Anterior cingulate cortex (tissue), 58 donors: ENCODE measurements at regions not wholly inside any gene's neighbourhood (a gene's known extent, or its start where the extent isn't known, plus 50 kb on each side); places are given as distances from the start of the nearest gene placed in this dataset.
"Not testable (repeated sequence)": the region's sequence is repeated elsewhere in the genome, so short reads cannot be mapped to it uniquely, and the experiment has no call there.

ENCODE experiments used
- DNase-seq, 58 donors: peaks; one replicate each; lab custom pipeline; 2025; lab: John Stamatoyannopoulos, UW

DNA sequence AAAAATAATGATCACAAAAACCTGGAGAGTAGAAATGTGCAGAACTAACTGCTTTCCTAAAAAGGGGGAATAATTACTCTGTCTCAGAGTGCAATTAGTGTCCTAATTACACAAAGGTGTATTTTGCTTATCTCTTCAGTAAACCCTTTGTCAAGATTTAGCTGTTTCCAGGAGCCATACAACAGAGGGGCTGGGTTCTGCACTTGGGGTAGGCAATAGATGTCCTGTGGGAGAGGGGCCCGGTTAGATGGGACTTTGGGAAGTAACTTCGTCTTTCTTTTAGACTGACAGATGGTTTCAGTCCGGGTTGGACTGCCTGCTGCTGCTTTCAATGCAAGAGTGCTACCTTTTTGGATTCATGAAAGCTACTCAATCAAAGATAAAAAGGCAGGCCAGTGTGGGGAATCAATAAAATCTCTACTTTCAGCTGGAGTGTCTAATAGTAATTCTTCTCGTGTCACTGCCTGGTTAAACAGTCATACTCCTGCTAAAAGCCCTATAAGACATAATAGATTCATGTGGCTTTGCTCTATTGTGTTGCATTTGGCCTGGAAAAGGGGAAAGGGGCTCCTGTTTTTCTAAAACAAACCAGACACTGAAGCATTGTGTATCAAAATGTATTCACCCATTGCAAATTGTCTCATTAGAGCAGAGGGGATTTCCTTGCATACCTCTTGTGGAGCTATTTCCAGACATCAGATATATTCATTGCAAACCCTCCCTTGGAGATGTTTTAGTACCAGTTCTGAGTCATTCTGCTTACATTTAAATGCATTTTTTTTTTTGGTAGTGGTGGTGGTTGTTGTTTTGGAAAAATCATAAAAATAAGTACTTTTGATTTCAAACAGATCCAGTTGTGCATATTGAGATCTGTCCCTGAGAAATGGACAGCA is 83.3 kb upstream of the PCDH8 start:
- DNase-seq: no peak

DNA sequence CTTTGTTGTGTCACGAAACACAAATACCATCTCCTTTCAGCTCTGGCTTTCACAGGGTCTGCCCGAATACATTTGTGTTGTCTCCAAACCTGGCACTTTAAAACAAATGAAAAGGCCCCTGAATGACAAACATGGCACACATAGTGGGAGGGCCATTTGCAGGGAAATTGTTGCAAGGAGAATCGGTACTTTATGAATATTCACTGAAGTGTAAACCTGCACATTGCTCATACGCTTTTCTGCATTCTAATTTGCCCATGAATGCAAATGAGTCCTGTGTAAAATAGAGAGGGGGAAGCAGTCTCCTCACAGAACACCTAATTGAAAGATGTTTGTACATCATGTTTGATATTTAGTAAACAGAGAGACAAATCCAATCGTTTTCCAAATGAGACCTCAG is 82.7 kb upstream of the PCDH8 start:
- DNase-seq: peak in 1 of 58 donors; percentile 26

DNA sequence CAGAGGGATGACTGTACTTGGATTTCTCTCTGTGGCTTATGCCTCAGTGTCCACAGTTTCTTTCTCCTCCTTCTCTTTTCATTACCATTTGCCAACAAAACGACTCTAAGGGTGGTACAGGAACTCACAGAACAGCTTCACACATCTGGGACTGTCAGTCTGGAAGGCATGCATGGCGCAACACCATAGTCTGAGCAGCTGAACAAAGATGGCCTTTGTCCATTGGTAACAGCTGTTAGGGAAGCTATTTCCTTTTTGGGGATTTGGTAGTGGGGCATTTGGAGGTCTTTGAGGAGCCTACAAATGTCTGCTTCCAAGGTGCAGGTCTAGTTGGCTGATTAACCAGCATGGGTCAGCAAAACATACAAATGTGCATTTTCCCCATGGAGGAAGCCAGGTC is 81.4 kb upstream of the PCDH8 start:
- DNase-seq: no peak

DNA sequence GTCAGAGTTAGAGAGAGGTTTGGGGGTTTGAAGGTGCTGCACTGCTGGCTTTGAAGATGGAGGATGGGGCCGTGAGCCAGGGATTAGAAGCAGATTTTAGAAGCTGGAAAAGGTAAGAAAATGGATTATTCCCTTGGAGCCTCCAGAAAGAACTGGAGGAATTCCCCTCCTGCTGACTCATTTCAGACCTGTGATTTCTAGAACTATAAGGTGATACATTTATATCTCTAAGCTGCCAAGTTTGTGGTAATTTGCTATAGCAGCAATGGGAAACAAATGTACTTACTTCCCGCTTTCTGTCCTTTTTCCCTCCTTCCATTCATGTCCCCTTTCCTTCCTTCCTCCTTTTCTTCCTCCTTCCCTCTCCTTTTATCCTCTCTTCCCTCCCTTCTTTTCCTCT is 78.5 kb upstream of the PCDH8 start:
- DNase-seq: no peak

DNA sequence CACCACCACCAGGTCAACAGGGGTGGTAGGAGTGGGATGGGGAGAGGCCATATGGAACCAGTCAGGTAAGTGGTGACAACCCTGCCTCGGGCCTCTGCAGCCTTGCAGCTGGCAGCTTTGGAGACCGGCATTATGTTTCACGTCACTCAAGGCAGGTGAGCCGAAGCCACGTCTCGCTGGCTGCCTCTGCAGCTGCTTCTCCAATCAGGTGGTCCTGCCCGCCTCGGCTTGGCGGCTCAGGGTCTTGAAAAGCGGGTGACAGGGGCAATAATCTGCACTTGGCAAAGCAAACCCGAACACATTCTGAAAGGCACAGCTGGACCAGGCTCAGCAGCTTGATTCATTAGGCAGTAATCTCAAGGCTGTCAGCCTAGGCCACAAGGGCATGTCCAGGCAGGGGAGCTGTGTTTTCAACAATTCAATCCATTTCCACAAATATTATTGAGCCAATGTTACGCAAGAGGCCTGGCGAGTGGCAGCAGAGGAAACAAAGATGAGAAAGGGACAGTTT is 77.4 kb upstream of the PCDH8 start:
- DNase-seq: no peak

DNA sequence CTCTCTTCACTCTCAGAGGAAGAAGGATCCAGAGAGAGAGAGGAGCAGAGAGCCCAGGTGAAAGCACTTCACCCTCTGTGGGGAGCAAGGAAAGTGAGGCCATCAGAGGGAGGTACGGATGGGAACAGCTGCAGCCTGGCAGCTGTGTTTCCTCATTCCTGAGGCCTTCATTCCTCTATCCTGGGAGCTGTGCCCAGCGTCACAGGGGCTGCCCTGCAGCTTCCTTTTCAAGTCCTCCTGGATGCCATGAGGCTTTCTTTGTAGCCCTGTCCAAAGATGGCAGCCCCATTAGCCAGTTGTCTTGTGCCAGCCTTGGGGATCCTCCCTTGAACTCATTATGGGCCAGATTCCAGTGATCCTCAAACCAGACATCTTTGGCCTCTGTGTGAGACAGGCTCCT is 76.8 kb upstream of the PCDH8 start:
- DNase-seq: no peak

DNA sequence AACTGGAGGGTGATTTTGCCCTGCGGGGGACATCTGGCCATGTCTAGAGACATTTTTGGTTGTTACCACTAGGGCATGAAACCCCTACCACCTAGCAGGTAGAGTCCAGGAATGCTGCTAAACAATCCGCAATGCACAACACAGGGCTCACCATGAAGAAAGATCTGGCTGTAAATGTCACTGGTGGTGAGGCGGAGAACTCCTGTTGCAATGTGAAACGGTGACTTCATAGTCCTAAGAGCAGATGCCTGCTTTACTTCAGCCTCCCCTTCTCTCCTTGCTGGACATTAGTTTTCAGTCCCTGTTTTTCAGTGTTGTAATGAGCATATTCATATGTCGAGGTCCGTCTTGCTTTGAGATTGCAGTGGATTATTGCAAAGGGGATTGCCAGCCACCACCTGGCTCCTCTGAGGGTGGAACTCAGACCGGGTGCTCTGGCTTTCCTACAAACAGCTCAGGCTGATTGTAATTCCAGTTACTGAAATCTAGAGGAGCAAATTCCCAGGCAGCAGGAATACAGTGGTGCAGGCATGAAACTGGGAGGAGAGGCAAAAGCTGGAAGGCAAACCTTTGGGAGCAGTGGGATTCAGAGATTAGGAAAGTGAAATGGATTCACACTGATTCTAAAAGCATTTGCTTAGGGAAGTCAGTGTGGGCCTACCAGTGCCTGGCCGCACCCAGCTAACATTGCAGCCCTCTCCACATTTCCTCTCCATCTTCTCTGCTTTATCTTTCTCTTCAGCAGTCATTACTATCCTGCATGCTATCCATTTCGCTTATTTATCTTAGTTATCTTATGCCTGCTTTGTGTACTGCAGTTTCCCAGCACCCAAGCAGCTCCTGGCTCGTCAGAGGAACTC is 76.1 kb upstream of the PCDH8 start:
- DNase-seq: no peak

DNA sequence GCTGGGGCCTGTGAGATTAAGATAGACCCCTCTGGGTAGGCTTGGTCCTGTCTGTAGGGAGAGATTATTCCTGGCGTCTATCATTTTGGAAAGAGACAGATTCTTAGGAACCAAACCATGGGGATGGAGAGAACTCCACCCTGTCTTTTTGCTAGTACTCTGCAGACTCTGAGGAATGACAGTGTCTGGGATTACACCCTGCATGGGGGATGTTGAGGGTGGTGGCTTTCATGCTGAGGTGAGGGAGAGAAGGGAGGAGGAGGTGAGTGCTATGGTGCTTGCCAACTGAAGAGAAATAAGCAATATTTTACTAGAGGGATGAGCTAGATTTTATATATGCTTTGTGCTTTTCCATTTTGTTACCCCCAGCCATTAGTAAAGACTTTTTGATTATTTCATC is 74.5 kb upstream of the PCDH8 start:
- no peak for DNase-seq

DNA sequence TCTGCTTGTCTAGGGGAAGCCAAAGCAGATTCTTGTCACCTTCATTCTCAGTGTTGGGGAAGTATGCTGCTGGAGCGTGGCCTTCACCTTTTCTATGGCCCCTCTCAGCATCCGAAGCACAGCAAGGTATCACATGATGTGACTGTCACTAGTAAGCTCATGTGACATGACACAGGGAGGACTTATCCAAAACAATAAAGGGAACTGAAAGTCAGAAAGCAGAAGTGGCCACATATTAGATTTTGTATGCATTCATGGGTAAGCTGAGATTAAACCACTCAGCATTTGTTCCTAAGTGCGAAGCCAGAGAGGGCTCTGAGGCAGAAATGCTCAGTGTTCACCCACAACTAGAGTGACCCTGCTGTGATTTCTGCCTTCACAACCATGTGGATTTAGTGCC is 72.8 kb upstream of the PCDH8 start:
- DNase-seq: peak in 1 of 58 donors; percentile 42

DNA sequence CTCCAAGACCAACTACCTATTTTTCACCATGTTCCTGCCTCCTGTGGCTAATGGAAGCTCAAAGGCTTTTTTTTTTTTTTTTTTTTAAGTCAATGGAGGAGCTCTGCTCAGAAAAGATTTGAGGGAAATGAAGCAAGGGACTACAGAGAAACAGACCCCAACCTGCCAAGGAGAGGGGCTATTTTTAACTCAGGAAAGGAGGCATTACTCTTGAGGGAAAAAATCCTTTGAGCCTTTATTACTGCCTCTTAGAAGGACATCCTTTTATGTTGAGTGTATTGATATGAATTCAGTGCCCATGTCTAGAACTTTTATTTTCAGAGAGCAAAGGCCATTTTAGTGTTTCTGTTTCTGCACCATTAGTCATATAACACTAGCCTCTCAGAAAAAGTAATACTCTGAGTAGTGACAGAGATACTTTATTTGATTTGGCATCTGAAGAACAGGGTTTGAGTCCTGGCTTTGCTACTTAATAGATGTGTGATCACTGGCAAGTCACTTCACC is 68.1 kb upstream of the PCDH8 start:
- no peak for DNase-seq

DNA sequence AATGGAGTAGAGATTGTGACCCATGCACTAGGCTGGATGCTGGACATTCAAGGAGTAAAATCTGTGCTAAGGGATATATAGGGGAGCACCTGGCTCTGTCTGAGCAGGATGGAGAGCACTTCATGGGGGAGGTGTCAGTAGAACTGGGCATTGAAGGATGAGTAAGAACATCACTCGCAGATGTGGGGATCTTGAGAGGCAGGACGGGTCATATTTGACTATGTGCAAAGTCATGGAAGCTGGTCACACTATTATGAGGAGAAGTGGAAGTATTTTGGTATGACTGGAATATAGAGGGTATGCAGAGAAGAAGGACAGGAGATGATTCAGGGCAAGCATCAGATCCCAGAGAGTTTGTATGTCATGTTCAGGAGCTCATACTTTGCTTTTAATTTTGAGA is 62.9 kb upstream of the PCDH8 start:
- no peak for DNase-seq

DNA sequence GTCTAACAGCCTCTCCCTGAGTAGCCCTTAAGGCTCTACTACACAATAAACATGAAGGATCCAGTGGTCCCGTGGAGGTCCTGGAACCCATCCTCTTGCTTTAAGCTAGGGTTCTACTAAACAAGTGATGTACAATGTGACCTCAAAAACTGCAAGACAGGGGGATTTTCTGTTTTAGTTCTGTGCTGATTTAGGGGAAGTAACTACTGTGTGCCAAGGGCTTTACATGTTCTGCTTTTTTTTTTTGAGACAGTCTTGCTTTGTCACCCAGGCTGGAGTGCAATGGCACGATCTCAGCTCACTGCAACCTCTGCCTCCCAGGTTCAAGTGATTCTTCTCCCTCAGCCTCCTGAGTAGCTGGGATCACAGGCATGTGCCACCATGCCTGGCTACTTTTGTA is 61.9 kb upstream of the PCDH8 start:
- not testable (repeated sequence) for DNase-seq

DNA sequence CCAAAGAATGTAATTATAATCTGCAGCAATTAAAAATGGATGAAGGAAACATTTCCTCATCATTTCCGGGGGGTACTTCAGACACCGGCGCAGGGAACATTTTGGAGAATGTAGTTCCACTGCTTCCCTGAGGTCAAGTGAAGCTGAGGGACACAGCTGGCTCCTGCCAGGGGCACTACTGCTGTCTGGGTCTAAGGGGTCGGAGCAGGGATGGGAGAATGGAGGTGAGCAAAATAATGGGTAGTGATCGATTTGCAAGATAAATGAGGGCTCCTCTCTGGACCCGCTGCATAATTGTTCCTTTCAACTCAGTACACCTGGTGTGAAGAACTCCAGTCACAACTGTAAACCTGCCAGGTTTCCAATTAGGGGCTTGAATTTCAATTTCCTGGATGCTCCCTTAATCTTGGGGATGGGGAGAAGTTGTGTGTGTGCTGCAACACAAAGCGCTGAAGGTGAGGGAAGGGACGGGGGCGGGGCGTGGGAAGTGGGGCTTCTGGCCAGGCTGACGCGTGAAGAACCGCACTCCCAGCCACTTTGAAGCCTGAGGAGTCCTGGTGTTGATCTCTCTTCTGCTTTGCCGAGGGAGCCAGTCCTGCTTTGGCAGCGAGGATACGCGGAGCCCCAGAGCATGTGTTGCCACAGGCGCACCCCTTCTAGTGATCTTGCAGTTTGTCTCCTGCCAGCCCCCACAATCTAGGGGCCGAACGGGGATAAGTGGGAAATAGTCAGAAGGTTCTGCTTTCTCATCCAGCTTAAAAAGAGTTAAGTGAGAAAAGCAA is 57.9 kb upstream of the PCDH8 start:
- no peak for DNase-seq

DNA sequence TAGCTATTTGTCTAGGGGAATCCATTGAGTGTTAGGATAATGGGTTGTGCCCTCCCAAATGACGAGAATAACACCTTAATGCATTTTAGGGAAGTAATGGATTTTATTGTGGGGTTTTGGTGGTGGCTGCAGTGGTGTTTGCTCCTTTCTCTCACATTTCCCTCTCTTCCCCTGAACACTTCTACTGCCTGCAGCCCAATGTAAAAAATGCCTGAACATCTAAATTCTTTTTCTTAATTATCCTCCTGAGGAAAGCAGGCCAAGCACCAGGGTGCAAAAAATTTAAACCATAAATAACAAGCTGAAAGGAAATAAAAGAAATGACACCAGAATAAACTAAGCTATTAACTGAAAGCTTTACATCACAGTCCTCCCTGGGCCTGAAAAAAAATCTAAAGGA is 57.3 kb upstream of the PCDH8 start:
- DNase-seq: no peak

DNA sequence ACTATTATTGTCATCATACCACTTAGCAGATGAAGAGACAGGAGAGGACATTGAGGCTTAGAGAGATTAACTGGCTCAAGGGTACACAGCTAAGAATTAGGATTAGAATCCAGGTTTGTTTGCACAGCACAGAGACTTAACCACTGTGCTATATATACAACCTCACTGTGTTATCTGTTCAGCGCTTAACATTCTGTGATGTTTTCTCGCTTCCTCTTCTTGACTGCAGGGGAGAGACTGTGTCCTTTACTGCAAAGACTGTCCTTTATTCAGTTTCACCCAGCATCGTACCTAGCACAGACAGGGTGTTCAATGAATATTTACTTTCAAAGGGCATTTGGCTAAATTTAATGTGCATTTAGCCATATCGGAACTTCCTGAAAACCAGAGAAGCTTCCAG is 54.9 kb upstream of the PCDH8 start:
- DNase-seq: no peak

DNA sequence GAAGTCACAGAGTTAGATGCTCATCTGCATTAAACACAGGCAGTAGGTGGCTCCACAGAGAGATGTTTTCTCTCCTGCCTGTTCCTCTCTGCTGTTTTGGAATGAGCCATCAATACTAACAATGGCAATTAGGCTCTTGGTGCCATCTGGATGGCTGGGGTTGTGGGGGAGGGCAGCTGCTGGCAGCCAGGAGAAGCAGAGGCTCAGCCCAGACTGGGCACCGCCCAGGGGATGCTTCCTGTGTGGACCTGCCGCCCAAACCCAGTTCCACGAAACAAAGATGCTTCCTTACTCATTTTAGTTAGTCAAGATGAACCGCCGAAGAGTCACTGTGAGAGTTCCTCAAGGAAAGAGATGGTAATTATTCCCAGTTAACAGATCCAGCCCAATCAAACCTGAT is 50.8 kb upstream of the PCDH8 start:
- no peak for DNase-seq
